PC-3 (cell line): ENCODE measurements at regions not wholly inside any gene's neighbourhood (a gene's known extent, or its start where the extent isn't known, plus 50 kb on each side); places are given as distances from the start of the nearest gene placed in this dataset.
"Not testable (repeated sequence)": the region's sequence is repeated elsewhere in the genome, so short reads cannot be mapped to it uniquely, and the experiment has no call there.

ENCODE experiments used
- EZH2 ChIP-seq: fragments of 300-600 bp; sonication (generic); IDR thresholded peaks from one replicate; pipeline ENCODE4 v1.6.1; 2017; ENCODE audit warnings: antibody characterized with exemption, mild to moderate bottlenecking, low read length; ENCODE audit not compliant: unreplicated experiment
- TF ChIP-seq, protein P1 (sequence below): fragments of 300-600 bp; sonication (generic); conservative IDR thresholded peaks from 2 replicates; pipeline ENCODE4 v1.5.1; 2017; ENCODE audit warnings: antibody characterized with exemption, low read depth, mild to moderate bottlenecking, low read length

DNA sequence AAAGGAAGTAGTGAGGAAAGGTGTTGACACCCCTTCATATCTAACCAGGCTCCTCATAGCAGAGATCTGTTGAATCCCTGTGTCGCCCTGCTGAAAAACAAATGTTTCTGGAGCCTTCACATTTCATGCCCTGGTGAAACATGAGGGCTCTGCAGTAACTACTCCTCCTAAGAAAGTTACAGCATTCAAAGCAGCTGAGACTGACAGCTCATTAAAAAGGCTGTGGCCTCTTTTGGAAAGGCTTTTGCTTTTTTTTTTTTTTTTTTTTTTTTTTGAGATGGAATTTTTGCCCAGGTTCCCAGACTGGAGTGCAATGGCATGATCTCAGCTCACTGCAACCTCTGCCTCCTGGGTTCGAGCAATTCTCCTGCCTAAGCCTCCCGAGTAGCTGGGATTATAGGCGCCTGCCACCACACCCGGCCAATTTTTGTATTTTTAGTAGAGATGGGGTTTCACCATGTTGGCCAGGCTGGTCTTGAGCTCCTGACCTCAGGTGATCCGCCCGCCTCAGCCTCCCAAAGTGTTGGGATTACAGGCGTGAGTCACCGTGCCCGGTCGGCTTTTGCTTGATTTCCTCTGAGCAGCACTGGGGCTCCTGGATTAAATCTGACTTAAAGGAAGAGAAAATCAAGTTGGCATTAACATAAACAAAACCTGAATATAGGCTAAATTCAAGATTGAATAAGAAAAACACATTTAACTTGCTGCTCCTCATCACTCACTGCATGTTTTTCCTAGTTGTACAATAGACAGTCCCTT is 112.9 kb downstream of the PCSK1 start:
- TF ChIP-seq, protein P1, sequence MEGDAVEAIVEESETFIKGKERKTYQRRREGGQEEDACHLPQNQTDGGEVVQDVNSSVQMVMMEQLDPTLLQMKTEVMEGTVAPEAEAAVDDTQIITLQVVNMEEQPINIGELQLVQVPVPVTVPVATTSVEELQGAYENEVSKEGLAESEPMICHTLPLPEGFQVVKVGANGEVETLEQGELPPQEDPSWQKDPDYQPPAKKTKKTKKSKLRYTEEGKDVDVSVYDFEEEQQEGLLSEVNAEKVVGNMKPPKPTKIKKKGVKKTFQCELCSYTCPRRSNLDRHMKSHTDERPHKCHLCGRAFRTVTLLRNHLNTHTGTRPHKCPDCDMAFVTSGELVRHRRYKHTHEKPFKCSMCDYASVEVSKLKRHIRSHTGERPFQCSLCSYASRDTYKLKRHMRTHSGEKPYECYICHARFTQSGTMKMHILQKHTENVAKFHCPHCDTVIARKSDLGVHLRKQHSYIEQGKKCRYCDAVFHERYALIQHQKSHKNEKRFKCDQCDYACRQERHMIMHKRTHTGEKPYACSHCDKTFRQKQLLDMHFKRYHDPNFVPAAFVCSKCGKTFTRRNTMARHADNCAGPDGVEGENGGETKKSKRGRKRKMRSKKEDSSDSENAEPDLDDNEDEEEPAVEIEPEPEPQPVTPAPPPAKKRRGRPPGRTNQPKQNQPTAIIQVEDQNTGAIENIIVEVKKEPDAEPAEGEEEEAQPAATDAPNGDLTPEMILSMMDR, result not testable (repeated sequence)
- TF ChIP-seq EZH2, result not testable (repeated sequence)
